NB4 (cell line): ENCODE measurements at regions not wholly inside any gene's neighbourhood (a gene's known extent, or its start where the extent isn't known, plus 50 kb on each side); places are given as distances from the start of the nearest gene placed in this dataset.

ENCODE experiments used
- CTCF ChIP-seq: IDR thresholded peaks from one replicate; pipeline ENCODE4 v1.5.1; 2012; ENCODE audit warnings: low read depth, low read length
- MAX ChIP-seq: IDR thresholded peaks from 2 replicates; pipeline ENCODE4 v1.6.1; 2011; ENCODE audit warnings: low read depth, low read length
- POLR2A ChIP-seq: IDR thresholded peaks from 2 replicates; pipeline ENCODE4 v1.6.1; 2011; ENCODE audit warnings: mild to moderate bottlenecking; ENCODE audit not compliant: insufficient read length; ENCODE audit errors: extremely low read depth

GRCh38 chr2:9094117-9094516, 90.6 kb upstream of the MBOAT2 start:
- TF ChIP-seq CTCF = no peak
- no peak for TF ChIP-seq POLR2A
- TF ChIP-seq MAX = no peak
